ENCODE measurements at regions not wholly inside any gene's neighbourhood (a gene's known extent, or its start where the extent isn't known, plus 50 kb on each side); places are given as distances from the start of the nearest gene placed in this dataset.

DNA sequence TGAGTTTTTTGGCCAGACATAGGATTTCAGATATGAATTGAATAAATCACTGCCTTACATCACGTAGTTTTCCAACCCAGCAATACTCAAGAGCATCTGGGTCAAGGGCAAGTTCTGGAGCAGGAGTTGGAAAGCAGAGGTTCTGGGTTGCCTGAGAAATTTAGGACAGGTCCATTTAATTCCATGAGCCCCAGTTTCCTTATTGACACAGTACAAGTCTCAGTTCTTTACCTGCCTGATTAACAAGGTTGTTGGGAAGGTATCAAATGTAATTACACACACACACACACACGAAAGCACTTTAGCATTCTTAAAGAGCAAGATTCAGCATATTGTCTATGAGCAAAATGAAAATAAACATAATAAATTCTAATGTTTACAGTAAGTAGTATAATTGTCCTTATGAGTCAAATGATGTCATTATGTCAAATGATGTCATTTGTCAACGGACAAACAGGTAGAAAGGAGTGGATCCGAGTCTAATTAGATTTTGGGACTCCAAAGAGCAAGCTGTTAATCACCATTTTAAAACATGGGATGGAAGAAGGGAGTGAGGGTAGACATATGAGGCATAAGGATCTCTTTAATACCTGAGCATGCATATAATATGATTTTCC is 268.4 kb upstream of the ARGLU1 start:
- Histone ChIP-seq H3K4me2 (ENCODE audit: low read length, poor library complexity, severe bottlenecking) (no peak overlapping the region), H2AK5ac (ENCODE audit: low read length, severe bottlenecking) (no peak overlapping the region), H2BK120ac (ENCODE audit: low read depth, low read length) (no peak overlapping the region), H3K4me1 (ENCODE audit: control insufficient read depth, insufficient read depth, low read depth, low read length) (no peaks in the 10 kb centered on the region), H2BK12ac (ENCODE audit: low read length in 2 of 2) (no peak overlapping the region), H3K4ac (ENCODE audit: low read depth in 1 of 2, low read length in 2 of 2) (no peak overlapping the region), H3K79me1 (replicated peaks; ENCODE audit: low read length, poor library complexity, severe bottlenecking) (no peaks in the 10 kb centered on the region), H2AFZ (ENCODE audit: low read depth, low read length) (no peak overlapping the region), H4K8ac (ENCODE audit: low read length) (no peak overlapping the region), H3K27me3 (ENCODE audit: control insufficient read depth in 1 of 2, insufficient read depth in 1 of 2, low read length in 2 of 2) (peaks cover 0 to 3% of the 10 kb centered on the region in 2 experiments), H2BK15ac (ENCODE audit: low read depth, poor library complexity, severe bottlenecking) (no peak overlapping the region), H3K14ac (ENCODE audit: low read length in 2 of 2) (no peak overlapping the region), H3K36me3 (ENCODE audit: control insufficient read depth in 1 of 2, insufficient read depth in 2 of 2, low read depth in 1 of 2, low read length in 2 of 2) (no peaks in the 10 kb centered on the region), H3K18ac (ENCODE audit: low read depth in 1 of 2, low read length in 2 of 2) (no peak overlapping the region), H3K9ac (ENCODE audit: low read length) (no peak overlapping the region), H3K27ac (ENCODE audit: low read length, poor library complexity, severe bottlenecking) (no peak overlapping the region), H3K23ac (ENCODE audit: low read length in 2 of 2) (no peak overlapping the region), H3K9me3 (ENCODE audit: control insufficient read depth, low read length) (peaks cover 9% of the 10 kb centered on the region), H3K4me3 (ENCODE audit: insufficient read depth in 1 of 2, low read depth in 1 of 2, low read length in 2 of 2) (no peak overlapping the region), H4K91ac (ENCODE audit: low read length) (no peak overlapping the region), H2BK5ac (ENCODE audit: low read depth, low read length, poor library complexity, severe bottlenecking) (no peak overlapping the region)
- no peak for DNase-seq
- 87% methylated on average over 2 of the region's 4 CpGs for WGBS

DNA sequence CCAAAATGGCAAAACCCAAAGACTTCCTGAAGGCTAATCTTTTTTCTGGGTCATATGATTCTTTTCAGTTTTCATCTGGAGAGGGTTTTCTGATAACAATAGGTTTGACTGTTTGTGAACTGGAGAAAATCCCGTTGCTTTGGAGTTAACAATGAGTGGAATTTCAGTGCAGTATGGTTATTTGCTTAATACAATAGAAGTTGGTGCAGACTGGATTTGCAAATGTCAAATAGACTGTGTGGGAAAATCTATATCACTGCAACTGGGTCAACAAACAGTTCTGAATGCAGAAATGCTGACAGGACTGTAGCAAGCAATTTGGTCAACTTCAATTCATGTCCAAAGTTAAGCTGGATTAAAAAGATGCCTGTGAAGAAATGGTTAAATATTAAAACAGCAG is 267.5 kb upstream of the ARGLU1 start:
- no peak overlapping the region for H2BK120ac ChIP-seq (ENCODE audit: low read depth, low read length)
- H3K4me2 ChIP-seq (ENCODE audit: low read length, poor library complexity, severe bottlenecking), result no peak overlapping the region
- H4K8ac ChIP-seq (ENCODE audit: low read length), result no peak overlapping the region
- no peaks in the 10 kb centered on the region for H3K4me1 ChIP-seq (ENCODE audit: control insufficient read depth, insufficient read depth, low read depth, low read length)
- no peak overlapping the region for H3K18ac ChIP-seq (ENCODE audit: low read depth in 1 of 2, low read length in 2 of 2)
- WGBS, result 50% methylated on average over 1 of the region's 1 CpG
- DNase-seq, result no peak
- H2AFZ ChIP-seq (ENCODE audit: low read depth, low read length), result no peak overlapping the region
- no peak overlapping the region for H2BK15ac ChIP-seq (ENCODE audit: low read depth, poor library complexity, severe bottlenecking)
- H3K14ac ChIP-seq (ENCODE audit: low read length in 2 of 2), result no peak overlapping the region
- no peak overlapping the region for H4K91ac ChIP-seq (ENCODE audit: low read length)
- no peak overlapping the region for H2AK5ac ChIP-seq (ENCODE audit: low read length, severe bottlenecking)
- peaks cover 0 to 3% of the 10 kb centered on the region in 2 experiments for H3K27me3 ChIP-seq (ENCODE audit: control insufficient read depth in 1 of 2, insufficient read depth in 1 of 2, low read length in 2 of 2)
- H3K4ac ChIP-seq (ENCODE audit: low read depth in 1 of 2, low read length in 2 of 2), result no peak overlapping the region
- peaks cover 9% of the 10 kb centered on the region for H3K9me3 ChIP-seq (ENCODE audit: control insufficient read depth, low read length)
- no peak overlapping the region for H3K9ac ChIP-seq (ENCODE audit: low read length)
- no peaks in the 10 kb centered on the region for H3K79me1 ChIP-seq (replicated peaks; ENCODE audit: low read length, poor library complexity, severe bottlenecking)
- H2BK5ac ChIP-seq (ENCODE audit: low read depth, low read length, poor library complexity, severe bottlenecking), result no peak overlapping the region
- H3K23ac ChIP-seq (ENCODE audit: low read length in 2 of 2), result no peak overlapping the region
- H3K4me3 ChIP-seq (ENCODE audit: insufficient read depth in 1 of 2, low read depth in 1 of 2, low read length in 2 of 2), result no peak overlapping the region
- H2BK12ac ChIP-seq (ENCODE audit: low read length in 2 of 2), result no peak overlapping the region
- no peaks in the 10 kb centered on the region for H3K36me3 ChIP-seq (ENCODE audit: control insufficient read depth in 1 of 2, insufficient read depth in 2 of 2, low read depth in 1 of 2, low read length in 2 of 2)
- no peak overlapping the region for H3K27ac ChIP-seq (ENCODE audit: low read length, poor library complexity, severe bottlenecking)

DNA sequence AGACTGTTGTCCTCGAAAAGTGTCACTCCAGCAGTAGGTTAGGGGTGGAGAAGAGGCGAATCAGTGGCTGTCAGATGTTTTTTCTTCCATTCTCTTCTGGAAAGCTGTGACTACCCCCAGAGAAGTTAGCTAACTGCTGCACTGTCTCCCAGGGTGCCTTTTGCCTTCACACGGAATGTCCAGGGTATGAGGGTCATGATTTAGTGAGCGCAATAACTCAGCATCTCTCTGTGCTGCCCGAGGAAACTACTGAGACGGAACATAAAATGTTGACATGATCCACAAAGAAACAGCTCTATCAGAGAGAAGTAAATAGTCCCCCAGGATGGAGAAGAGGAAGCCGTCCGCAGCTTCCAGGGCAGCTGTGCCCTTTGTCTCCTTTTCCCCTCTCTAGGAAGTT is 254.0 kb upstream of the ARGLU1 start:
- Histone ChIP-seq H2BK15ac (ENCODE audit: low read depth, poor library complexity, severe bottlenecking) (no peak overlapping the region), H4K91ac (ENCODE audit: low read length) (no peak overlapping the region), H3K79me1 (replicated peaks; ENCODE audit: low read length, poor library complexity, severe bottlenecking) (no peaks in the 10 kb centered on the region), H3K27me3 (ENCODE audit: control insufficient read depth in 1 of 2, insufficient read depth in 1 of 2, low read length in 2 of 2) (no peaks in the 10 kb centered on the region), H3K9me3 (ENCODE audit: control insufficient read depth, low read length) (peaks cover 7% of the 10 kb centered on the region), H2AFZ (ENCODE audit: low read depth, low read length) (no peak overlapping the region), H3K4me2 (ENCODE audit: low read length, poor library complexity, severe bottlenecking) (peak overlapping the region; percentile 10), H2BK5ac (ENCODE audit: low read depth, low read length, poor library complexity, severe bottlenecking) (no peak overlapping the region), H3K4ac (ENCODE audit: low read depth in 1 of 2, low read length in 2 of 2) (no peak overlapping the region), H3K18ac (ENCODE audit: low read depth in 1 of 2, low read length in 2 of 2) (no peak overlapping the region), H4K8ac (ENCODE audit: low read length) (no peak overlapping the region), H3K4me3 (ENCODE audit: insufficient read depth in 1 of 2, low read depth in 1 of 2, low read length in 2 of 2) (no peak overlapping the region), H2BK12ac (ENCODE audit: low read length in 2 of 2) (no peak overlapping the region), H3K4me1 (ENCODE audit: control insufficient read depth, insufficient read depth, low read depth, low read length) (peaks cover 4% of the 10 kb centered on the region), H3K36me3 (ENCODE audit: control insufficient read depth in 1 of 2, insufficient read depth in 2 of 2, low read depth in 1 of 2, low read length in 2 of 2) (no peaks in the 10 kb centered on the region), H3K14ac (ENCODE audit: low read length in 2 of 2) (no peak overlapping the region), H2AK5ac (ENCODE audit: low read length, severe bottlenecking) (no peak overlapping the region), H3K27ac (ENCODE audit: low read length, poor library complexity, severe bottlenecking) (no peak overlapping the region), H3K23ac (ENCODE audit: low read length in 2 of 2) (no peak overlapping the region), H2BK120ac (ENCODE audit: low read depth, low read length) (no peak overlapping the region), H3K9ac (ENCODE audit: low read length) (no peak overlapping the region)
- no peak for DNase-seq
- 57% methylated on average over 6 of the region's 8 CpGs for WGBS

DNA sequence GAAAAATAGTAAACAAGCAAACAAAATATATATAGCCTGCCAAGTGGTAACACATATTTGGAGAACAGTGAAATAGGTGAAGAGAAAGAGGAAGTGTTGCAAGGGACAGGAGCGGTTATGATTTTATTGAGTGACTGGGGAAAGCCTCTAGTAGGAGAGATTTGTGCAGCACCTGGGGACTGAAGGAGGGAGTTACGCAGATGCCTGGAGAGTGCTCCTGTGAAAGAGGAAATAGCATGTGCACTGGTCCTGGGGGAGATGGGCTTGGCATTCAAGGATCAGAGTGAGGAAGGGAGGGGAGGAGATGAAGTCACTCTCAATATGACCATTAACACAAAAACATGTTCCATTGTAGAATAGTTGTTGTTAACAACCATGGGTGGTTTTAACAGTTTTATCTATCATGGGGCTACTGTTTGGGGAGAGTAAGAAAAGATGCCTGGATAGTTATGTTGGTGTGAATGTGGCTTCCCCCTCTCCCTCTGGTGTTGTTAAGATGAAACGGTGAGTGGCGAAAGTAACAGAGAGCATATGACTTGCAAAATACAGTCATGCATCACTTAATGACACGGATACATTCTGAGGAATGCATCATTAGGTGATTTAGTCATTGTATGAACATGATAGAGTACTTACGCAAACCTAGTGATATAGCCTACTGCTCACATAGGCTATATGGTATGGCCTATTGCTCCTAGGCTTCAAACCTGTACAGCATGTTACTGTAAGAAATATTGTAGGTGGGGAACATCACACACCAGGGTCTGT is 251.7 kb upstream of the ARGLU1 start:
- 87% methylated on average over 4 of the region's 6 CpGs for whole genome bisulfite sequencing

More for the DNA sequence above, 251.7 kb upstream of the ARGLU1 start:
- no peak overlapping the region for H4K8ac ChIP-seq (ENCODE audit: low read length)
- DNase-seq, result no peak
- no peak overlapping the region for H3K4me3 ChIP-seq (ENCODE audit: insufficient read depth in 1 of 2, low read depth in 1 of 2, low read length in 2 of 2)
- no peak overlapping the region for H2AK5ac ChIP-seq (ENCODE audit: low read length, severe bottlenecking)
- H3K36me3 ChIP-seq (ENCODE audit: control insufficient read depth in 1 of 2, insufficient read depth in 2 of 2, low read depth in 1 of 2, low read length in 2 of 2), result no peaks in the 10 kb centered on the region
- H3K27me3 ChIP-seq (ENCODE audit: control insufficient read depth in 1 of 2, insufficient read depth in 1 of 2, low read length in 2 of 2), result no peaks in the 10 kb centered on the region
- no peak overlapping the region for H3K9ac ChIP-seq (ENCODE audit: low read length)
- H3K23ac ChIP-seq (ENCODE audit: low read length in 2 of 2), result no peak overlapping the region
- no peak overlapping the region for H2BK12ac ChIP-seq (ENCODE audit: low read length in 2 of 2)
- no peak overlapping the region for H2BK15ac ChIP-seq (ENCODE audit: low read depth, poor library complexity, severe bottlenecking)
- H3K18ac ChIP-seq (ENCODE audit: low read depth in 1 of 2, low read length in 2 of 2), result no peak overlapping the region
- H3K79me1 ChIP-seq (replicated peaks; ENCODE audit: low read length, poor library complexity, severe bottlenecking), result no peaks in the 10 kb centered on the region
- H3K14ac ChIP-seq (ENCODE audit: low read length in 2 of 2), result no peak overlapping the region
- H4K91ac ChIP-seq (ENCODE audit: low read length), result no peak overlapping the region
- no peak overlapping the region for H3K4me2 ChIP-seq (ENCODE audit: low read length, poor library complexity, severe bottlenecking)
- no peak overlapping the region for H2AFZ ChIP-seq (ENCODE audit: low read depth, low read length)
- no peak overlapping the region for H2BK5ac ChIP-seq (ENCODE audit: low read depth, low read length, poor library complexity, severe bottlenecking)
- H3K9me3 ChIP-seq (ENCODE audit: control insufficient read depth, low read length), result no peaks in the 10 kb centered on the region
- H3K27ac ChIP-seq (ENCODE audit: low read length, poor library complexity, severe bottlenecking), result no peak overlapping the region
- H3K4me1 ChIP-seq (ENCODE audit: control insufficient read depth, insufficient read depth, low read depth, low read length), result peaks cover 4% of the 10 kb centered on the region
- H2BK120ac ChIP-seq (ENCODE audit: low read depth, low read length), result no peak overlapping the region
- H3K4ac ChIP-seq (ENCODE audit: low read depth in 1 of 2, low read length in 2 of 2), result no peak overlapping the region

Data from mesenchymal stem cell (in vitro differentiated cells and primary cell).